Panc1 (cell line): ENCODE measurements at regions not wholly inside any gene's neighbourhood (a gene's known extent, or its start where the extent isn't known, plus 50 kb on each side); places are given as distances from the start of the nearest gene placed in this dataset.

Source experiments
- CTCF ChIP-seq: fragments of 450-650 bp; IDR thresholded peaks from 2 replicates; pipeline ENCODE4 v1.5.1; 2017; ENCODE audit warnings: mild to moderate bottlenecking
- POLR2AphosphoS5 ChIP-seq: IDR thresholded peaks from 2 replicates; pipeline ENCODE4 v1.6.1; 2012; ENCODE audit warnings: mild to moderate bottlenecking, low read depth, low read length, moderate library complexity
- REST ChIP-seq, 2 experiments: IDR thresholded peaks; 2 replicates each; pipeline ENCODE4 v1.6.1; 2011 to 2012; ENCODE audit warnings: low read depth in 2 of 2, control low read depth in 1 of 2, low read length in 1 of 2, mild to moderate bottlenecking in 1 of 2, moderate library complexity in 1 of 2; ENCODE audit not compliant: insufficient read depth in 1 of 2

GRCh38 chr14:48140804-48141203 lies 465.4 kb upstream of the MDGA2 start:
- TF ChIP-seq CTCF (no peak), POLR2AphosphoS5 (no peak), REST (IDR thresholded peaks at IDR 0.05; ENCODE audit: insufficient read depth in 1 of 2, low read depth in 2 of 2, low read length in 1 of 2) (no peak)
